Progenitor cell of endocrine pancreas (in vitro differentiated cells): ENCODE measurements at regions not wholly inside any gene's neighbourhood (a gene's known extent, or its start where the extent isn't known, plus 50 kb on each side); places are given as distances from the start of the nearest gene placed in this dataset.

Source experiments
- DNase-seq: peaks from one replicate; pipeline ENCODE4 v3.0.0; 2021; ENCODE audit warnings: low spot score; ENCODE audit not compliant: unreplicated experiment
- H3K27ac Mint-ChIP-seq: 2 replicates; pipeline ENCODE4 v1.8.0; 2021; ENCODE audit warnings: mild to moderate bottlenecking, moderate library complexity, mixed read lengths
- H3K27me3 Mint-ChIP-seq: 2 replicates; pipeline ENCODE4 v1.8.0; 2021; ENCODE audit warnings: mixed read lengths
- H3K36me3 Mint-ChIP-seq: 2 replicates; pipeline ENCODE4 v1.8.0; 2022; ENCODE audit warnings: mixed read lengths; ENCODE audit not compliant: insufficient read depth
- H3K4me1 Mint-ChIP-seq: 2 replicates; pipeline ENCODE4 v1.8.0; 2021; ENCODE audit warnings: low read depth, mixed read lengths
- H3K4me3 Mint-ChIP-seq: 2 replicates; pipeline ENCODE4 v1.8.0; 2021; ENCODE audit warnings: low read depth, mild to moderate bottlenecking, moderate library complexity, mixed read lengths
- H3K9me3 Mint-ChIP-seq: 2 replicates; pipeline ENCODE4 v1.8.0; 2021; ENCODE audit warnings: low read depth, mixed read lengths
- CTCF ChIP-seq: fragments of 200-600 bp; sonication (generic); IDR thresholded peaks from one replicate; pipeline ENCODE4 v1.5.0; 2021; ENCODE audit warnings: antibody characterized with exemption, mild to moderate bottlenecking; ENCODE audit not compliant: unreplicated experiment

- Mint-ChIP-seq H3K36me3 (no peaks in the 10 kb centered on the region), H3K9me3 (no peaks in the 10 kb centered on the region), H3K4me1 (no peaks in the 10 kb centered on the region), H3K27ac (no peak overlapping the region), H3K27me3 (peaks cover 20% of the 10 kb centered on the region), H3K4me3 (no peak overlapping the region)
- no peak for TF ChIP-seq CTCF
- DNase-seq = no peak
Observed at GRCh38 chr22:49432897-49433443, 394.7 kb downstream of the BRD1 start.

GRCh38 chr22:49432211-49432896 lies 395.3 kb downstream of the BRD1 start:
- Mint-ChIP-seq H3K9me3 (no peaks in the 10 kb centered on the region), H3K27ac (no peak overlapping the region), H3K36me3 (no peaks in the 10 kb centered on the region), H3K4me3 (no peak overlapping the region), H3K27me3 (peaks cover 23% of the 10 kb centered on the region), H3K4me1 (no peaks in the 10 kb centered on the region)
- TF ChIP-seq CTCF = no peak
- no peak for DNase-seq

- TF ChIP-seq CTCF = no peak
- Mint-ChIP-seq H3K27me3 (peaks cover 23% of the 10 kb centered on the region), H3K9me3 (no peaks in the 10 kb centered on the region), H3K36me3 (no peaks in the 10 kb centered on the region), H3K4me1 (no peaks in the 10 kb centered on the region), H3K4me3 (no peak overlapping the region), H3K27ac (no peak overlapping the region)
- no peak for DNase-seq
Observed at GRCh38 chr22:49431551-49431950, 396.1 kb downstream of the BRD1 start.

- Mint-ChIP-seq H3K9me3 (no peaks in the 10 kb centered on the region), H3K4me1 (no peaks in the 10 kb centered on the region), H3K4me3 (no peak overlapping the region), H3K27ac (no peak overlapping the region), H3K27me3 (peaks cover 46% of the 10 kb centered on the region), H3K36me3 (no peaks in the 10 kb centered on the region)
- no peak for DNase-seq
- peak; percentile 50 for TF ChIP-seq CTCF
Observed at GRCh38 chr22:49429066-49429465, 398.6 kb downstream of the BRD1 start.

- TF ChIP-seq CTCF = no peak
- H3K4me1 Mint-ChIP-seq = no peaks in the 10 kb centered on the region
- DNase-seq = no peak
- no peaks in the 10 kb centered on the region for H3K36me3 Mint-ChIP-seq
- H3K9me3 Mint-ChIP-seq = no peaks in the 10 kb centered on the region
- no peak overlapping the region for H3K4me3 Mint-ChIP-seq
- H3K27me3 Mint-ChIP-seq = peaks cover 48% of the 10 kb centered on the region
- H3K27ac Mint-ChIP-seq = no peak overlapping the region
Observed at GRCh38 chr22:49427941-49428340, 399.7 kb downstream of the BRD1 start.
